ENCODE measurements at regions not wholly inside any gene's neighbourhood (a gene's known extent, or its start where the extent isn't known, plus 50 kb on each side); places are given as distances from the start of the nearest gene placed in this dataset.

DNA sequence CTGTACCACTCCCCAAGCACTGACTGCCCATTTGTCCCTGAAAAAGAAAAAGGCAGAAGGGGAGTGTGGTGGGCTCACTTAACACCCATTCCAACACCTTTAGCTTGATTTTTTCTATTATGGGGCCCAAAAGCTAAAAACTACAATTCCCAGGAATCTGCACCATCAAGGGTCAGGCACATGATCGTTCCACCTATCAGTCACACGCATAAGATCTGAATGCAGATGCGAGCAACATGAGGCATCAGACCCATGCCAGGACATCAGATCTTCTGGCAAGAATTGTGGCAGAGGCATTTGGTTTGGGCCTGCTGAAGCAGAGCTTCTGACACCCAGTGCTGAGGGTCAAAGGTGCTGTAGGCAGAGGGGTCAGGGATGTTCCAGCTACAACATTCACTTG is 595.9 kb downstream of the BCOR start:
- DNase-seq (ENCODE audit: low read depth): no peak

DNA sequence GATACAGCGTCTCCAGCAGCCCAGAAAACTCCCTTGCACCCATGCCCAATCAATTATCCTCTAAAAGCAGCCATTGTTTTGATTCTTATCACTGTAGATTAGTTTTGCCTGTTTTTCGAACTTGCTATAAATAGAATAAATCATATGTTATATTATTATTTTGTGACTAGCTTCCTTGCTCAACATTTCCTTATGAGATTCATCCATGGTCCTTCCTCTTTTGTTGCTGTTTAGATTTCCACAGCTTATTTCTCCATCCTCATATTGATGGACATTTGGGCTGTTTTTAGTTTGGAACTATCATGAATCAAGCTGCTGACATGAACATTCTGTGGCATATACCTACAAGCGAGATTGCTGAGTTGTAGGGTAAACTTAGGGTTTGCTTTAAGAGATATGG is 595.3 kb downstream of the BCOR start:
- no peak for DNase-seq (ENCODE audit: low read depth)

DNA sequence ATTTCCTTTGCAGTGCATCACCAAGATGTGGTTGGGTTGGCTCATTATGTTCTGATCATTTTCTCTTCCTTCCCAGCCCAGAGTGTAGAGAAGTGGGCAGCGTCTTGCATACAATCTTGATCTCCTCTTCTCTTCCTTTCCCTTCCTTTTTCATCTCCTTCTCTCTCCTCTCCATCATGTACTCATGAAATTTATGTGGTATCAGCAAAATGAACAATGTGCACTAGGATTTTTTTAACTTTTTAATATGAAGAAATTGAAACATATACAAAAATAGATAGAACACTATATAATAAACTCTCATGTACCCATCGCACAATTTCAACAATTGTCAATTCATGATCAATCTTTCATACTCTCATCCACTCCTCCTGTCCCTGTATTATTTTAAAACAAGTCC is 593.5 kb downstream of the BCOR start:
- DNase-seq (ENCODE audit: low read depth): no peak

DNA sequence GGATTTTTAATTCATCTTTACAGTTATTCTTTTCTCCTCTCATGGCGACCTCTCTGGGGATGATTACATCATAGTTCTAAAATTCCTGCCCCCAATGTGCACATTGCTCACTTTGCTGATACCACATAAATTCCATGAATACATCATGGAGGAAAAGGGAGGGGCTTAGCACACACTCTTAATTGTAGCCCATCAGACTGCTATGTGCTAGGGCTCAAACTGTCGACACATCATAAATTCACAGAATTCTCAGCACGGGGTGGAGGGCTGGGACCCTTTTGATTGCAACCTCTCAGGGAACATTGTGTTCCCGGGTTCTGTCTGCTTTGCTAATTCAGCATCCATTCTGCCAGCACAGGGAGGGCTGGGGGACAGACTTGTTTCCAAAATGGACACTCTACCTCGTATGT is 592.9 kb downstream of the BCOR start:
- no peak for DNase-seq (ENCODE audit: low read depth)

DNA sequence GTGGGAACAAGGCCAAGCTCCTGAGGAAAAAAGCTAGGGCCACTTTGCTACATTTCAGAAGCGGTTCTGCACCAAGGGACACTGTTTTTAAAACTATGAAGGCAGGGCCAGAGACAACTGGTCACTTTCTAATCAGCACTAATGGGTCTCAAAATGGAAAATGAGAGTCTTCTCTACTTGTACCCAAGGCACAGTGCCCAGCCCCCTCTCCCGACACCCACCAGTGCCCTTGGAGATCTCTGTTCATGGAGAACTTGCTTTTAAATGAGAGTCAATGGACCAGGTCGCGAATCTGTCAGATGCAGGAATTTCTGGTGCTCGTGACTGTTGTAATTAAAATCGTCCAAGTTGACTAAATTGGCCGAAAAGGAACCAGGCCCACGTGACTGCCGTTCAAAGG is 591.6 kb downstream of the BCOR start:
- DNase-seq (ENCODE audit: low read depth): no peak

DNA sequence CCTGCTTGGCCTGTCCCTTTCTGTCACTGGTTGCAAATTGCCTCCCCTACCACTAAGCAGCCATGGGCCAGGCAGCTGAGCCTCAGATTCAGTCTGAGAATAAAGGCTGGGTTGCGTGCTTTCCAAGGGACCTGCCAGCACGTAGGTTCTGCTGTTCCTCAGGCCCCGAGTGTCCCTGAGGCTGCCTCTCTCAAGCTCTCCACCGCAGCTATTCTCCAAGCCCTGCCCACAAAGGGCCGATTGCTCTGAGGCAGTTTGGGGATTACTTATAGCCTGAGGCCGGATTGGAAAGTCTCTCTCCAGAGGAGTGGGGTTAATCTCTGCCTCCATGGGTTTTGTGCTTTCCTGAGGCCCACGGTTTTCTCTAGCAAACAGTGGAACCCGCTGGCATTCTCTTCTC is 590.7 kb downstream of the BCOR start:
- no peak for DNase-seq (ENCODE audit: low read depth)

DNA sequence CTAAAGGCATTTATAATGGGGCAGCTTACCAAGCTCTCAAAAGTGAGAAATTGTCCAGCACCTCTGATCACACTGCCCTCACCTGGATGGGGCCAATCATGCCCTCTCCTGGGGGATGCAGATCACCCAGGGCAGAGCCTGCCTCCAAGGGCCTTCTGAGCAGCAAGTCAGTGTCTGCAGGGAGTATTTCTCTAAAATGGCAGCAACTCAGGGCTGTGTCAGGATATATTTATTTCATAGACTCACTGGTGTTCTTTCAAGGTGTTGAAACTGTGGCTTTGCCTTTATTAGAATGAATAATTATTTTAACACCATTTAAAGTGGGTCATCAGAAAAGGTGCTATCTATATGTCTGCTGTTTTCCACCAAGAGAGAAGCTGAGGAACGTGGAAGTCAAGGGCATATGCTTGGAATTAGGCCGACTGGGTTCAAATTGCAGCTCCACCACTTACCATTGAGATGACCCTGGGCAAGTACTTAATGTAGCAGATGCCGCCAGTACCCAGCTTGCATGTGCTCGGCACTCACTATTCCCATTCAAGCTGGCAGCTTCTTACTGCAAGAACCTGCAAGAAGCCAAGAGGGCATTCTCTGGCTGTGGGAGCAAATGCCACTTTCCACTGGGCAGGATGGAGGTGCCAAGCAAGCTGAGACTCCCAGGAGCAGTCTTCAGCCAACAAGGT is 590.0 kb downstream of the BCOR start:
- no peak for DNase-seq (ENCODE audit: low read depth)

DNA sequence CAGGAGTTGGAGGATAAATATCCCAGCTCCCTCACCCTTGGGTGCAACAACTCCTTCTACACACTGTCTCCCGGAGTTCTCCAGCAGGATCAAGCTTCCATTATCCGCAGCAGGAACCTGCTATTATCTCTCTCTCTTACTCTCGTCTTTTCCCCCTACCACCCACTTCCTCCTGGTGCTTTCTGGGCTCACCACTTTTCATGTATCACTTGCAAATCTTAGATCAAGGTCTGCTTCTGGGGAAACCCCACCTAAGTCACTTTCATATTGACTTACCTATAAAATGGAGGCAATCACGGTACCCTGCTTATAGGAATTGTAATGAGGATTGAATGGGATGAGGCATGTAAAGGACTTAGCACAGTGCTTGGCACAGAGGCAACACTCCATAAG is 589.5 kb downstream of the BCOR start:
- no peak for DNase-seq (ENCODE audit: low read depth)

DNA sequence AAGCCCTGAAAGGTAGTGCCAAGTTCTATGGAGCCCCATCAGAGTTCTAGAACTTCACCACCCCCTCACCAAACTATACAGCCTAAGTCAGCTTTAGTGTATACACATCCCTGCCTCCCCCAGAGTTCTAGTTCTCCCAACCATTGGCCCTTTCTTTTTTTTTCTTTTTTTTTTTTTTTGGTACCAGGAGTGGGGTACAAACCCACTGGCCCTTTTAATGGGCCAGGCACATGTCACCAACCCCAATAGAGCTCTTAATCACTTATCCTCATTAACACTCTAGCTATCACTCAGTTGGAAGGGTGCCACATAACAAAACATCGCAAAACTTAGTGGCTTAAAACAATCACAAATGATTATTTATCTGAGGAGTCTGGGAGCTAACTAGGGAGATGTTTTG is 588.6 kb downstream of the BCOR start:
- no peak for DNase-seq (ENCODE audit: low read depth)

DNA sequence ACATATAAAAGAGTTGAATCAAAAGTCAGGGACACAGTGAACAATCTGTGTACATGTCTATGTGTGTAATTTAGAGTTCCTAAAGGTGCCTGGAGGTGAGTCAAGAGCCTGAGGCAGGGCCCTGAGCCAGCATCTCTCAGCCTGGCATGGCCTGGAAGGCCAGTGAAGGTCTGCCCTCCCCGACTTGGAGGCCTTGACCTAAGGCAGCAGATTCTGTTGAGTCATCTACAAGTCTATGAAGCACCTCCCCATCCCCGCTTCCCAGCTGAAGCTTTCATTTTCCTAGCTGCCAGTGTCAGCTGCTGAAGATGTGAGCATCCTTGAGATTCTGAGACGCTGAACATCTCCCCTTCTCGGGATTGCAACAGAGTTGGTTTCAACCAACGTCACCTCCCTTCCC is 583.9 kb downstream of the BCOR start:
- DNase-seq (ENCODE audit: low read depth): no peak

DNA sequence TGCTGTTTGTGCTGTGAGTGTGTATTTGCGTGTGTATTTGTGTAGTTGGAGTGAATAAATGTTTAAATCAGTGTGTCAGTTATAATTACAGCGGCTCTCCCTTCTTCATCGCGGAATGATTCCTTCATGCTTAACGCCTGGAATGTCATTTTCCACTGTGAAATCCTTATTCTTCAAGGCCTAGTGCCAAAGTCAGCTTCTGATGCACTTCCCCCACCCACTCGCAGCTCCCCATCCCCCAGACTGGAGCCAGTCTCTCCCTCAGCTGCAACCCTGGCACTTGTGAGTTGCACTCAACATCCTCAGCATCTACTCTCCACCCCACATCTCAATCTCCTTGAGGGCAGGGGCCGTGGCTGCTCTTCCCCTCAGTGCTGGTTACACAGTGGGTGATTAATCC is 583.0 kb downstream of the BCOR start:
- DNase-seq (ENCODE audit: low read depth): no peak

DNA sequence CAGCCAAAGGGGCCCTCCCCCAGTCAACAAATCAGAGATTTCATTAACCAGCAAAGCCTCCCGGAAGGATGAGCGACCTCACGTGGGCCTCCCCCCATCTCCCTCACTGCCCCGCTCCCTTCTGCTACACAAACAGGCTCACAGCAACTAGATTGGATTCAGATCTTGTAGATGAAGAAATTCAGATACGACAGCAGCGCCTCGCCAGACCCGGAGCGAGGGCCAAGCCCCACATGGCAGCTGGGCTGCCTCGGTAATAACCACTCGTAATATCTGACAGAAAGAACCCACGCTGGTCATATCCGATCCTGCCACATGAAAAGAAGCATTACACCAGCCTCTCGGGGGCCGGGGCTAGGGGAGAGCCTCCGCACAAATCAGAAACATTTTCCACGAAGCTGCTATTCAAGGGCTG is 581.3 kb downstream of the BCOR start:
- DNase-seq (ENCODE audit: low read depth): no peak

DNA sequence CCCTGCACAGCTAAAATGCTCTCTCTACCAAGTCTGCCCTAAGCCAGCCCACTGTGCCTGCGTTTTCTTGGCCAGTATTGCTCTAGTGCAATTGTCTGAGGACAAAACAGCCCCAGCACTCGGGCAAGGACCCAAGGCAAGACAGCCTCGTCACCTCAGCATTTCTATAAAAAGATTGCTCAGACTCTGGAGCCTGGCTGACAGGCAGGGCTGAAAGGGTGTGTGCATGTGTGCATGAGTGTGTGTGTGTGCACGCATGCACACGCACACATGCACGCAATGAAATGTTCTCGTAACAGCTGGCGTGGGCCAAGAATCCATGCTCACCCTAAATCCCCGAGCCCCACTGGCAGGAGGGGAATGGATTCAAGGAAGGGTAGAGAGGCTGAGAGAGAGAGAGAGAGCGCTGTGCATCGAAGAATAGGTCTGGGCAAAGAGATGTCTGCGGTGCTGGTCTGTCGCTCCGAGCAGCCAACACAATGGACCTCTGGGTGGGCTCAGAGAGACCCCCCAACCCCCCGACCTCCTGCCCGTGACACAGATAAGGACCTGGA is 579.2 kb downstream of the BCOR start:
- no peak for DNase-seq (ENCODE audit: low read depth)

DNA sequence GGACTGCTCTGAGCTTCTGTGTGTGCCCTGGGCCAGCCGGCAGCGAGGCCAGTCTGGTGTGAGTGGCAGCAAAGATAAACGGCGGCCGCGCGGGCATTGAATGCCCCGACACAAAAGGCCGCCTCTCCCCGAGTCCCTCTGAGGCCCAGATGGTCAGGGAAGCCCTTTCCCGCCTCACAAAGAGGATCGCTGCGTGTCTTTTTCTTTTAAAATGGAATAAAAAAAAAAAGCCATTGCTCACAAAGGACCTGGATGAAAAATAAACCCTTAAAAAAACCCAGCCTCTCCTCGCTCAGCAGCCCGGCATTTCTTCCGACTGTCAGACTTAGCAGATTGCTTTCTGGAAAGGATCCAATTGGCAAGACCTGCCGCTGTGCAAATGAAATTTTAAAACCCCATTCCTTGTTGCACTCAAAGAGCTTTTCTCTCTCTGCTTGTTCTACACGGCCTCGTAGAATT is 578.7 kb downstream of the BCOR start:
- peak; percentile 9 for DNase-seq (ENCODE audit: low read depth)

DNA sequence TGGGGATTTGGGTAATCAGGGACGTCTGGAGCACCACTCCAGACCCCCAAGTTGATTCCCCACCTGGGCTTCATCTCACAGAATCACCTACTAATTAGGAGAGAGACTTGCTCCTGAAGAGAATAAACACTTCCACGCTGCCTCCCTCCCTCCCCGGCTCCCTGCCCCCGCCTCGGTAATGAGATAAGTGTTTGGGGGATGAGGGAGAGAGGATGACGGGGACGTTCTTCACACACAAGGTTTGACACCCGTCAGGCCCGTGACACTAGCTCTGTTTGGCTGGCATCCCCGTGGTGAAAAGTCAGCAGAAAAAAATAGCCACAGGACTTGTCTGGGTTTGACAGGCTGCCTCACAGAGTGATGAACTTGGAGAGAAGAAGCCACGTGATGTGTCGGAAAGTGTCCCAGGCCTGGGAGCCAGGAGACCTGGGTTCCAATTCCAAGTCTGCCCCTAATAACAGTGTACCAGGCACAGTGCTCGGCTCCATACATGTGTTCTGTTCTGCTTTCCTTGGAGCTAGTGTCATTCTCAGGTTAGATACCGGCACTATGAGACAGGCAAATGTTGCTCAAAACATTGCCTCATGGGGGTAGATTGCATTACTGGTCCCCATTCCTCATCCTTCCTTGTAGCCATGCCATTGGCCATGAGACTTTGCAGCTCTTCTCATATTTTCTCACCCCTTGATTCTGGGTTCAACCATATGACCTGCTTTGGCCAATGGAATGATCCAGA is 578.0 kb downstream of the BCOR start:
- no peak for DNase-seq (ENCODE audit: low read depth)

DNA sequence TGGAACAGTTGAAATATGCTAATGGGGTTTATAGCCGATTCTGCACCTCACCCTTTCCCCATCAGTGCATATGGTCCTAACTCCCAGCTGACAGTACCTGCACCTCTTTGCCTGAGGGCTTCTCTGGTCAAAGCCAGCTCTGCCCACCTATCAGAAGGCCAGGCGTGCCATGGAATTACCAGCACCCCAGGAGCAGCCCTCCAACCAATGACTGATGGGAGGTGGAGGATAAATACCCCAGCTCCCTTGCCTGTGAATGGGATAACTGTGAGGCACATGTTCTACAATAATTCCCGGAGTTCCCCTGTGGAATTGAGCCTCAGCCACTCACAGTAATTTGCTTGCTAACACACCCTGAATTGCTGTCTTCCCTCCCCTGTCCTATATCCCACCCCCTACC is 572.0 kb downstream of the BCOR start:
- DNase-seq (ENCODE audit: low read depth): no peak

DNA sequence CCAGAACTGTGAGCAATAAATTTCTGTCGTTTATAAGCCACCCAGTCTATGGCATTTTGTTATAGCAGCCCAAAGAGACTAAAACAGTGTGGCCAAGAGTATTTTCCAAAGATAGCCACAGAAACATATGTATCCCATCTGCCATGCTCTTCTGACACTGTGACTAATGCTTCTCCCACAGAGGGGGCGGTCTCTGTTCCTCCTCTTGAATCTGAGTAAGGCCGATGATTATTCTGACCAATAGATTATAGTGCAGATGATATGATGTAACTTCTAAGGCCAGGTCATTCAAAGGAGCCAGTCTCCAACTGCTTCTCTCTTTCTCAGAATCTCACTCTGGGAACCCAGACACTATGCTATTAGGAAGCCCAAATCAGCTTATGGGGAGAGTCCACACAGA is 570.7 kb downstream of the BCOR start:
- DNase-seq (ENCODE audit: low read depth): peak; percentile 52

DNA sequence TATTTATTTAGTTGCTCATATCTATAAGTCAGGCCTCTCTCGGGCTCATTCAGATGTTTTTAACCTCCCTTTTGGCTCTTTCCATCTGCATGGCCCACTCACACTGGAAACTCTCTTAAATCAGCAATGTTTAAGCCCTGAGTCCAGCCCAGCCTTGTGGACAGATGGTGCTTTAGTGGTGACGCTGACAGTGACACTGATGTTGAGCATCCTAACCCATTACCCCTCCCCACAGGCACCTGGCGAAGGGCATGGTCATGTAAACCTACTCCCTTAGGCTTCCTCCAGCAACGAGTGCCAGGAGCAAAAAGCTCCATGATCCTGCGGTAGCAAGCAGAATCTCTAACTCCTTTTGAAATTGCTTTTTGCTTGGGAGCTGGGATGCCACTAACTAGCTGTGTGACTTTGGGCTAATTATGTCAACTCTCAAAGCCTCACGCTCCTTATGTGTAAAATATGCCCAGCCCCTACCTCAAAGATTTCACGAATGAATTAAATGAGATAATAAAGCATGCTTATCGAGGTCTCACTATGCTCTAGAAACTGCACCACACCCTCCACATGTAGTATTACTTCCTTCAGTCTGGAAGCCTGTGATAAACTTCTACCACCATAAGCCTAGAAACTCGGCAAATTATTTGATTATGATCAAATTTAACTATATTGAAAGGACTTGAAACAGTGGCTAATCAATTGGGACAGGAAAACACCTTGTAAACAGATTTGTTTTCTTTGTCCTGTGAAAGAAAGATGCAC is 569.4 kb downstream of the BCOR start:
- no peak for DNase-seq (ENCODE audit: low read depth)

DNA sequence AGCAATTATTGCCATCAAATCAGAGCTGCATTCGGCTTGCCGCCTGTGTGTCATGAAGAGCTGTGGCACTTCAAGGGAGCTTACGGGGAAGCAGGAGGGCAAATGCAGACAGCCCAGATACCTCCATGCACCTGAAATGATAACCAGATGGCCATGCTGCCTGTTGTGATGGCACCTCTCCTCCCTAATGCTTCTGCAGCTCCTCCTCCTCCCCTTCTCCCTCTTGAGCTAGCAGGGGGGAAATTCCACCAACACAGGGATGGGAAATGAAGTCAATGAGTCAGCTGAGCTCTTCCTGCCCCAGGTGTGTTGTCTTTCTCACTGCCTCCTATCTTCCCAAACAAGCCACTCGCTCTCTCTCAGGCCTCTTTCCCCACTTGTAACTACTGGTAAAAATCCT is 565.0 kb downstream of the BCOR start:
- DNase-seq (ENCODE audit: low read depth): peak; percentile 6

DNA sequence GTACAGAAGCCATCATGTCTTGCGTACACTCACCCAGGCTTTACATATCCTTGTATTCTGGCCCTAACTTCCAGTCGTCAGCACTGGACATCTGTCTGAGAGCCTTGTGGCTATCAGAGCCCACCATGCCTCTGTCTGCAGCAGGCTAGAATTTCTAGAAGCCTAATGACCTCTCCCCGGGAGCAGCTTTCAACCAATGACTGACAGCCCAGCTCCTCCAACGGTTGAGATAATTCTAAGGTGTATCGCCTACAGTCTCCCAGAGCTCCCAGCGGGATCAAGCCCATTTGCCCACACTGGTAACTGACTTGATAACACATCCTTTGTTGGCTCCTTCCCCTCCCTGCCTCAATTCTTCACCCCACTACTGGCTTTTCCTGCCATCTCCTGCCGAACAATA is 562.8 kb downstream of the BCOR start:
- DNase-seq (ENCODE audit: low read depth): no peak

DNA sequence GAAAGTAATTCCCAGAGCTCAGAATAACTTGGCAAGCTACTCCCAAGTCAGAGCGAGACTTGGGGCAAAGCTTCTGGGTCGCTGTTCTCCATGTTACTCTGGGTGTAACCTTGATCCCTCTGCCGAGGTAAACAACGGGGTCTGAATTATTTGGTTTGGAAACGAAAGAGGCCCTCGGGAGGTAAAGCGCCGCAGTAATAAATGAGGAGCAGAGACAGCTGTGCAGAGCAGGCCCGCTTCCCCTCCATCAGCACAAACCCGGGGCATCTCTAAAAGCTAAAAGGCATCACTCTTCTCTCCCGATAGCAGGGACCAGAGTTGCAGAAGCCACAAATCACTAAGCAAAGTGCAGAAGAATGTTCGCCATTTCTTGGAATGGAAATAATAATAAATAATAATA is 561.5 kb downstream of the BCOR start:
- no peak for DNase-seq (ENCODE audit: low read depth)

DNA sequence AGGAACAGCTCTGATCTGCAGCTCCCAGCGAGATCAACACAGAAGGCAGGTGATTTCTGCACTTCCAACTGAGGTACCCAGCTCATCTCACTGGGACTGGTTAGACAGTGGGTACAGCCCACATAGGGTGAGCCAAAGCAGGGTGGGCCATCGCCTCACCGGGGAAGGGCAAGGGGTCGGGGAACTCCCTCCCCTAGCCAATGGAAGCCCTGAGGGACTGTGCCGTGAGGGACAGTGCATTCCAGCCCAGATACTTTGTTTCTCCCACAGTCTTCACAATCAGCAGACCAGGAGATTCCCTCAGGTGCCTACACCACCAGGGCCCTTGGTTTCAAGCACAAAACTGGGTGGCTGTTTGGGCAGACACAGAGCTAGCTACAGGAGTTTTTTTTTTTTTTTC is 555.9 kb downstream of the BCOR start:
- DNase-seq (ENCODE audit: low read depth): no peak

DNA sequence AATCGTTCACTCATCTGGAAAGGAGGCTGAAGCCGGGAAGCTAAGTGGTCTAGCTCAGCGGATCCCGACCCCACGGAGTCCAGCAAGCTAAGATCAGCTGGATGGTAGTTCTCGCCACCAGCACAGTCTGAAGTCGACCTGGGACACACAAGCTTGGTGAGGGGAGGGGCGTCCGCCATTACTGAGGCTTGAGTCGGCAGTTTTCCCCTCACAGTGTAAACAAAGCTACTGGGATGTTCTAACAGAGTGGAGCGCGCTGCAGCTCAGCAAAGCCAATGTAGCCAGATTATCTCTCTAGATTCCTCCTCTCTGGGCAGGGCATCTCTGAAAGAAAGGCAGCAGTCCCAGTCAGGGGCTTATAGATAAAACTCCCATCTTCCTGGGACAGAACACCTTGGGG is 555.4 kb downstream of the BCOR start:
- no peak for DNase-seq (ENCODE audit: low read depth)
